GM18870 (cell line): ENCODE measurements at regions not wholly inside any gene's neighbourhood (a gene's known extent, or its start where the extent isn't known, plus 50 kb on each side); places are given as distances from the start of the nearest gene placed in this dataset.

ENCODE experiments used
- ATAC-seq: cut with Tn5 transposase; IDR thresholded peaks from one replicate; pipeline ENCODE4 v1.9.1; 2021; ENCODE audit warnings: moderate library complexity; ENCODE audit not compliant: unreplicated experiment

DNA sequence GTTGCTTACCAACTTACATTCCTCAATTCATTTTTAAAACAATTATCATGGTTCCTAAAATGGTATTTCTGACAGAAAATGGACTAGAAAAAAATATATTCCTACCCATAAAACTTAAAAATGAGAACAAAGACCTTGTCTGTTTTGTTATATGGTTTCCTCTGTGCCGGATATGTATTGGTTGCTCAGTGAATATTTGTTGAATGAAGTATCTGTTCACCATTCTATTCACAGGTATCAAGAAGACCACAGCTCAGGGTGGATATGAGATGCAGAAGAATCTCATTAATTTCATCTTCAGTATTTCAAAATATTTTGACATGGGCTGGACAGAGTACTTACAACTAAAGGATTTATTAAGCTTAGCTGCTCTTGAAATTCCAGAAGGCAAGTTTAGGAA is 58.1 kb downstream of the TUSC7 start:
- no peak for ATAC-seq

DNA sequence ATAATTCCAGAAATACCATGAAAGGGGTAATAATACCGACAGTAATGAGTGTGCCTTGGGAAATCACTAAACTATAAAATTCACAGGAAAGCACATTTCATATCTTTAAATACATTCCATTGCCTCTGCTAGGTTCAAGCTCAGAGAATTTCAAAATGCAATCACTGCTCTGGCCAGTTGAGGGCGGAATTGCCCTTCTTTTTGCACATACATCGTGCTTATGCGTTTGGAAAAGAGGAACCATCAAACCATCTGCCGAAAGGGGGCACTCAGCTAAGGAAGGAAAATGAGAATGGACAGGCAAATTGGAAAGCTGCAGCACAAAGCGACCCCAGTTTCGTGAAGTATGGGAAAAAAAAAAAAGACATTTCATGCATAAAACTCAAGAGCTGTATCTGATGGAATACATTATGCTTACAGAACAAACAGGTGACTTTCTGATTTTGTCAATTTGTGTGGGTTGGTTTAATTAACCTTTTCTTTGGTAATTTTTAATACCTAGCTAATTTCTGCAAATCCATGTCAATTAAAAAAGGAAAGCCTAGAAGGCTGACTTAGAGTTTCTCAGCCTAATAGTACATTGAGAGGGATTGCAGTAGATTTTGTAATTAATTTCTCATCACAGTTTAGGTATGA is 61.4 kb downstream of the TUSC7 start:
- ATAC-seq: peak; percentile 98

DNA sequence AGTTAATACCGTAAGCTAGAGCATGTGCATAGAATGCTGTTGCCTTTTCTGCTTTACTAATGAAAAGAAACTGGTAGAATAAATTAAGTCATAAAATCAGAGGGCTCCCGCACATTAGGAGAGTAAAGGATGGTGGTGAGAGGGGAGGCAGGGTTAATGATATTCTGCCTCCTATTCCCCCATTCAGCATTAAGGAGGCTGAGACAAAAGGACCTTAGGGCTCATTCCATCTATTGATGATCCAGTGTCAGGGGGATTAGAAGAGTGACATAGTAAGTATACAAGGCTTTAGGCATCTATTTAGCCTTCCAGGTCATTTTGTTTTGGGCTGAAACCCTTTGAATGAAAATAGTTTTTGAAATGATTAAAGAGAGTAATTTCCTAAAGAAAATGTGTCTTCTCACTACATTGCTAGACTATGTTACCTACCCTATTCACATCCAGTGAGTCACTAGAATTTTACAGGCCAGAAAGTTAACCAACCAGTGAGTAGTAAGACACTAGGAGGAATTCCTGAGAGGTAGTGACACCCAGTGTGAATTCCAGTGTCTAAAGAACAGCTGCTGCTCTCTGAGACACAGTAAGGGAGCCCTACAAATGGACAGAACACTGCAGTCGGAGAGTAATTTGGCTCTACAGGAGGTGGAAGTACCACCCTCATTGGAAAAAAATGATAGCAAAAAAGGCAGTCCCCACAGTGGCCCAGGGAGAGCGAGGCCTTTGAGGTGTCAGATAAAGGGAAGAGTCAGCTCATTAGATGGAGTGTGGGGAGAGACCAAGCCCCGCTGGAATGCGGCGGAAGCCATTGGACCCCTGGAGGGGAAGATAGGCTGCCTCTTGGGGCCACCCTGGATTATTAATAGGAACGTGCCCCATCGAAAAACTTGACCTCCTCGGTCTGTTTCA is 67.6 kb downstream of the TUSC7 start:
- ATAC-seq: no peak

DNA sequence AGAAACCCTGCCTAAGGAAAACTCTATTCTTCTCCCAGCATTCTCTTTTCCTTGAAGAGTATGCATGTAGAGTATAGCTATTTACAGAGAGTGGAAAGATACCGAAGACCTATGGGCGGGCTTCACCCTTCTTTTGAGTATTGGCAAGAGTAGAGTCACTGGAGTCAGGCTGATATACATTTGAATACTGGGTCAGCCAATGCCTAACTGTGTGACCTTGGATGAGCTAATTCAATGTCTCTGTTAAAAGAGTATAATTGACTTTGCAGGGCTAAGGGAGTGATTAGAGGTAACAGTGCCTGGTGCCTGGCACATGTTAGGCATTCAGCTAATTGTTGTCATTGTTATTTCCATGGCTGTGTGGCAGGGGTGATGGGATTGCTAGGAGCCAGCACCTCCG is 75.6 kb downstream of the TUSC7 start:
- no peak for ATAC-seq

DNA sequence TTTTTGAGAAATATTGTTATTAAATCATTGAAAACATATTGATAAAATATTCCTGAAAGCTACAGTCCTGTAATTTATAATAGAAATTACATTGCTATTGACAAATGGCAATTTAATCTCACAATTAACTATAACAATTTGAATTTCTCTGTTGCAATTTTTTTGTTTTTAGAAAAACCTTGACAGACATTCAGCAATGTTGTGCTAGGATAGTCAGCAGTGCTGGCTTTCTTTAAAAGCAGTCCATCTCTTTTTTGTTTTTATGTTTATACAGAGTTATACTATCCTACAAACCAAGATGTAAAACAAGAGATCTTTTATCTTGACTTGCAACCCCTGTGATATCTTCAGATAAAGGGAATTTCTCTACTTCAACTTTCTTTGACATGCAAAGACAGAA is 93.1 kb downstream of the TUSC7 start:
- no peak for ATAC-seq

DNA sequence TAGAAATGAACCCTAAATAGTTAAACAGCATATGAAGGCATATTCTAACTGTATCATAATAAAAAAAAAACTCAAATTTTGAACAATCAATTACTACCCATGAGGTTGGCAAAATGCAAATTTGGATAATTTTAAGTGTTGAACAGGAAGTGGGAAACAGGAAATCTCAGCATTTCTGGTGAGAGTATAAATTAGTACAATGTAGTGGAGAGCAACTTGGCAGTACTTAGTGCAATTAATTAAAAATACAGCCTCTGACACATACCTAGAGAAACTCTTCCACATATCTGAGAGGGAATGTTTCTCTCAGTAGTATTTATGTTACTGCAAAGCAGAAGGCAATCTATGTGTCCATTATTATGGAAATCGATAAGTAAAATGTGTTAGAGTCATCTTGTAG is 96.8 kb downstream of the TUSC7 start:
- no peak for ATAC-seq

DNA sequence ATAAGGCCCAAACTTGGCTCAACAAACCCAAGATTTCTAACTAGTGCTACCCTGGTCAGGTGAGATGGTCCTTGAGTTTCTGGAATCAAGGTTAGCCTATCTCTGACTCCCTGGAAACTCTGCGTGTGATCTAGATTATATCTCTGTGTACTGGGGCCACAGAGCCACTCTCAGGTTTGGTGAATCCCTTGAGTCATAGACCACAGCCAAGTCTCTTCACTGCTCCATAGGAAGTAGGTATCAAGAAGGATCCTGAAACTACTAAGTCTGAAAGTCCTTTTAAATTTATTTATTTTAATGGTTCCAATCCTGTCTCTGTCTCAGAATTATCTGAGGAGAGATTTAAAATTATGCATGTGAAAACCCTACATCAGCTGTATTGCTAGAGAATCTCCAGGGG is 99.1 kb downstream of the TUSC7 start:
- no peak for ATAC-seq

DNA sequence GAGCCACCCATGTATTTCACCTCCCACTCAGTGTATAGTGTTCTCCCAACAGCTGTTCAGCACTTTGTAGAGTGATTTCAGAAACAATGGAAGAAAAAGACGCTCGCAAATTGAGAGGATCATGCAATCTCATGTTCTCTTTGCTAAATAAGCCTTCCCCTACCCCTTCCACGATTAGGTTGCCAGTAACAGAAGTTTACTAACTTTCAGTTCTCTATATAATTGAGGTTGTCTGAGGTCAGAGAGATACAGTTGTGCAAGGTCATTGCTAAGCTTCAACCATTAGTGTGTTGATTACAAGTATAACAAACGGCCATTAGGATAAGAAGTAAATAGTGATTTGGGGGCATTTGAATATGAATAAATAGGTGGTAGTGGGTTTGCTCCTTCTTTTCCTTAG is 99.6 kb downstream of the TUSC7 start:
- ATAC-seq: no peak

DNA sequence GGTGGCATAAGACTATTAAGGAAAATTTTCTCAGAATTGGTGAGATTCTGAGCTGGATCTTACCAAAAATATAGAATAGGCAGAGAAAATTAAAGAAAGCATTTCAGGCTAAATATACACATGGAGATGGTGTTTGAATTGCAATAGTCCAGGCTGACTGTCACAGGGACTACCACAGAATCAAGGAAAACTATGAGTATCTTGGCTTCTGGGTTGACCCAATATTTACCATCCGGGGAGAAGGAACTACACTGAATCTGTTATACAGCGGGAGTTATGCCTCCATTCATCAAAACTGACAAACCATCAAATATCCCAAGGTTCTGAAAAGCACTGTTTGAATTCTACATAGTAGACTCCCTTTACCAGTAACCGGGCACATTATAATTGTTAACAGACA is 102.2 kb downstream of the TUSC7 start:
- ATAC-seq: no peak

DNA sequence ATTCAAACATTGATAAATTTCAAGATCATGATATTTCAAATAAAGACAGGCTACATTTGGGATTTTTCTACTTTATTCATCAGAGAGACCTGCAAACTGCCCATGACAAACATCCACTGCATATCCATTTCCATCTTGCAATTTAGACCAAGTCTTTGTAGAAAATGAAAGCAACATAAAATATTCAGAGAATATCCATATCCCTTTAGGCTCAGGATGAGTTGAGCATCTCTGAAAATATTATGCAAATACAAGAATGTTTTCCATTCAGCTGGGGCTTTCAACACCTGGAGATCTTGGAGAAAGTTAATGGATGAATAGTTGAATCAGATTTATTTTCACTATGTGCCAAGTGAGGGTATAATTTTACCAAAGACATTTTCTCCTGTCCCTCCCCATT is 103.4 kb downstream of the TUSC7 start:
- no peak for ATAC-seq

DNA sequence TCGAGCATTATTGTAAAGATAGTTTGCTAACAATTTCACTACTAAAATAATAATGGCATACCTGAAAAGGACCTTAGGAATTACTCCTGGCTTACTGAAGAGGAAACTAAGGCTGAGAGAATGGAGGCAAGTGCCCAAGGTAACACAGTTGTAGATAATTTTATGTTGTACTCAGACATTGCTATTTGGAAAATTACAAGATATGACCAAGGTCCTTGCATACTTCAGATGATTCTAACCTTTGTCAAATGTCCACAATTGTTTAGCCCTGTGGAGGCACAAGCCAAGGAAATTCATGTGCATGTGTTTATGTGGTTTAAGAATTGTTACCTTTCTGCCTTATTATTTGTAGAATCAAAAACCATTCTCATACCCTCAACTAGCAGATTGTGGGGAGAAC is 105.7 kb downstream of the TUSC7 start:
- ATAC-seq: no peak

DNA sequence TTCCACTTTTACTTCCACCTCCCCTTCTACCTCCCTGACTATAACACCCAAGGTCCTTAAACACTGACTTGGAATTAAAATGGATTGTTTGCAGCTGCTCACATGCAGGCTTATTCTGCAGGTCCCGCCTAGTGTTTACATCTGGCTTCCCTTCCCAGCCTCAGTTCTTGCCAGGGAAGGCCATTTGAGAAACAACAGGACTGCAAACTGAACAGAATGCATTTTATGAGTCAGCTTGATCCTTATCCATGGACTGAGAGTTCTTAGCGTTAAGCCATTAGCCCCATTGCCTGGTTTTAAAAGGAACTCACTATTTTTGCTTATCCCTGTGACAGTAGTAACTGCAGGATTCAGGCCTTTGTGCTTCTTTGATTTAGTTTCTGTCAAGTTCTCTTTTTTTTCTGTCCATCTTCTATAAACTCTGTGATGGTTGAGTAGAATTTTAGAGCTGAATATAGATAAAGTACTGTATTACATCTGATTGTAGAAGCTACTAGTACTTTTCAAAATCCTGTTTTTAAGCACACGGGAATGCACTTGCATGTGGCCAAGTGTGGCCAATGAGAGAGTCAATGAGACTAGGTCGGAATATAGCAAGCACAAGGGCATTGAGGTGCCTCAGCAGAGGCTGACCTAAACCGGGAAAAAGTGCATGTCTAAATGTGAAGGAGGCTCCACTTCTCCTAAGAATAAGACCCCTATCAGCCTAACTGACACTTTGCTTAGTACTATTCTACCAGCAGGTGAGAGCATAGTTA is 106.4 kb downstream of the TUSC7 start:
- ATAC-seq: no peak

DNA sequence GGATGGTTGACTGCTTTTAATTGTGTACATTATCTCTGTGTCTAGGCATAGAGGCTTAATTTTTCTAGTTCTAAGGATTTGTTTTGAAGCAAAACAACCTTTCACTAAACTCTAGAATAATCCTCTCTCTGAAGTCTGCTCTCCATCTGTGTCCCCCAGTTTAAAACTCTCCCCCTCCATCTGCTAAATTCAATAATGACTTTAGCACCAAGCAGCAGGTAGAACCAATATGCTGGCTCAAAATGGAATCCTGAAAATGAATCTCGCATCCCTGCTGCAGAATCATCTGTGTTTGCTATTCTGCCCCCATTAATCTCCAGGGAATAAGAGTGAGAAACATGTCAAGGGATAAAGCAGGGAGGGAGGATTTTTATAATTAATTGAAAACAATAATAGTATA is 111.8 kb downstream of the TUSC7 start:
- no peak for ATAC-seq

DNA sequence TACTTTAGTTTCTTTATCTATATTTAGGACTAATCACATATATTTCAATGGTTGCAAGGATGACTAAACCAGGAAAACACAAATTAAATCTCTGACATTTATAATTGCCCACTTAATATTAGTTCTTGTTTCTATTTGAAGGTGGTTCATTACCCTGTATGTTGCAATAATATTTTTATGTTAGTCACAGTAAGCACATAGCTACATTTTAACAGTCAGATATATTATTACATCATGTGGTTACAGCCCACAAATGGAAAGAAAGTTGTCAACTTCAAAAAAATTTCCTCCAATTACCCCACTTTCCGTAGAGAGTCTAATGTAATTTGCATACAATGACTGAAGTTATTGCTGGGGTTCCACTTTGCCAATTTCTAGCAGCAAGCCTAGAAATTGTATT is 114.6 kb downstream of the TUSC7 start:
- ATAC-seq: no peak

DNA sequence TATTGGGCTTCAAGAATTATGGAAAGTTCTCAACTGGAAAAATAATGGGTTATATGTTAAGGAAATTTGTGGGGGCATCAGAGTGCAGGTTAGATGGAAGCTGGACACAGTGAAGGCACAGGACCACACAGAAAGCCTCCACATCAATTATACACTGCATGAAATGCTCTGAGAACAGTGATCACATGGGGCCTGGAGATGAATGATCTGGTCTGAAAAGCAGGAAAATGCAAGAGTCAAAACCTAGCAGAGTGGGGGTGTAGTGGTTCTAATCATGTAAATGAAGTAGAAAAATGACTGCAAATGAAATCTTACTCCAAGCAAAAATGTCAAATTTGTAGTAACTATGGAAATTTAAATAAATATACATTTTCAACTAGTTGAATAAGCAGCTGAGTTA is 123.6 kb downstream of the TUSC7 start:
- no peak for ATAC-seq

DNA sequence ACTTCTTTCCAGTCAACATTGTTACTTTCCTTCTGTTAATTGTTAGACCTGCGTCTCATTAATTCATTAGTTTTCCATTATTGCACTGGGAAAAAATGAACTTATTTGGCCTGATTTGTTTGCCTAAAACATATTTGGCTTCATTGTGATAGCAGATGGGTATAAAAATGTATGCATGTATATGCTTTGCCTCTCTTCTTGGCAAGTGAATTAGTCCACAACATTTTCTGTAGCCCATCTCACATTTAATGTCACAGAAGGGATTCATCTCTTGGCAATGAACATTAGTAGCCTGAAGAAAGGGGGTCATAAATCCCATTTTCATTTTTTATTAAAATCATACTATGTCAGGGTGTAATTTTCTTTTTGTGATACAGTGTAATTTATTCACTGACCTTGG is 125.2 kb downstream of the TUSC7 start:
- ATAC-seq: no peak

DNA sequence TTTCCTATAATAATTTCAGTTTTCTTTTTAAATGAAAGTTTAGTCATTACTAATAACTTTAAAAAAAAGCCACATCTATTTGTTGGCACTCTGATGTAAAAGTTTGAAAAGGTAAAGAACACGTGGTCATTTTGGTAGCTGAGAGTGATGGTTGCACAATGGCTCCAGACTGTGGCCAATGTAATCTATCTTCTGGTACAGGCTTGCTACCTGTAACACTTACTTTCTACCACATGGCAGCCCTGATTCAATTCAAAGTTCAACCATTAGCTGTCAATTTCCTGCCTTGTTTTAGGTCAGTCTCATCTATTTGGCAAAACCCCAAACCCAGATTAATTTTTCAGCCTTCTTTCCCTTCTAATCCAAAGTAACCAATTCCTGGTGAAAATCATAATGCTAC is 126.1 kb downstream of the TUSC7 start:
- ATAC-seq: no peak

DNA sequence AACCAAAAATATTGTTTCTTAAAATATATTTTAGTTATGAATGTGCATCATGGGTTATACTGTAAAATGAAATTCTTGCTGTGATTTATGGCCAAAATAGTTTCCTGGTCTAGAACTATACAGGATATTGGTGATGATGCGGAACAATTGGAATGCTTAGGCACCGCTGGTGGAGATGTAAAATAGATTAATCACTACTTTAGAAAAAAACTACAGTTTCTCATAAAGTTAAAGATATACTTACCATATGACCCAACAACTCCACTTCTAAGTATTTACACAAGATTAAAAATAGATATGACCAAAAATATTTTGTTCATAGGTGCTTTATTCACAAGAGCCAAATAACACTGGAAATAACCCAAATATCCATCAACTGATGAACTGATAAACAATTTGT is 126.7 kb downstream of the TUSC7 start:
- ATAC-seq: no peak

DNA sequence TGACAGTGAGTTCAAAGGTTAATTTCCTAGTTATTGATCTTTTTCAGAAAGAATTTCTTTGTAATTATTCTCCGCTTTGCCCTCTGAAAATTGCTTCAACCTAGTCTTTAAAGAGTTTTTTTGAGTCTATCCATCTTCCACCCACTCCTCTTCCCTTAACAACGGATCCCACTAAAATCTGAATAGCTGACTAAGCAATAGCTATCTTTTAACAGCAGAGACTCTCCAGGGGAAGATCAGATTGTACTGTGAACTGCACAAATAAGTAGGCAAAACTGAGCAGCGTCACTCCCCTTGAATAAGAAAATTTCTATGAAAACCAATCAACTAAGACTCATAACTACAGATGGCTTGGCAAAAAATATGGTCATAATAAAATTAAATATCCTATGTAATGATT is 127.9 kb downstream of the TUSC7 start:
- ATAC-seq: no peak

DNA sequence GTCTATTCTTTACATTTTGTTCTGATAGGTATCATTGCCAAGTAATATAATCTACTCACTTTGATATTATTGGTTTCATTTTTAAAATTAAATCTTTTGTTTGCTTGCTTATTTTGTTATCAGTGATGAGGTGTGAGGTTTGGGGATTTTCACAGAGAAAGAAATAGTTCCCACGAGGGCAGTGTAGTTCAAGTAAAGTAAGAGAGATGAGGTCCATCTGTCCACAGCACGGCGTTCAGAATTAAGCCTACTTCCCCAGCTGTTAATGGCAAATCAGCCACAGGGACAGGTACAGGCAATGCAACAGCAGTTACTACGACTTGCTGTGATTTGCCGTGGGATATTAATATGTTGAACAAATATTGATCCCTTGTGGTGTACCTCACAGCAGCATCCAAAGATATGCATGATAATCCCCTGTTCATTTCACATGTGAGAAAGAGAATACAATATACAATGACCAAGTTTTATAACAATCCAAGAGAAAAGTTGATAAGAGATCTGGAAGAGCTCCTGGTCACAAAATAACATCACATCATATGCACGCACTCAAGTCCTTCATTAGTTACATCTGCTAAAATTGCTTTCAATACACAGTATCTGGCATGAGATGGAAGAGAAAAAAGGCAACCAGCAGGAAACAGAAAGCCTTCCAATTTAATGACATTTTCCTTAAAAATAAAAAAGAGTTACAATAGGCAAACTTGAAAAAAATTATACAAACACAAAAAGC is 131.6 kb downstream of the TUSC7 start:
- no peak for ATAC-seq

DNA sequence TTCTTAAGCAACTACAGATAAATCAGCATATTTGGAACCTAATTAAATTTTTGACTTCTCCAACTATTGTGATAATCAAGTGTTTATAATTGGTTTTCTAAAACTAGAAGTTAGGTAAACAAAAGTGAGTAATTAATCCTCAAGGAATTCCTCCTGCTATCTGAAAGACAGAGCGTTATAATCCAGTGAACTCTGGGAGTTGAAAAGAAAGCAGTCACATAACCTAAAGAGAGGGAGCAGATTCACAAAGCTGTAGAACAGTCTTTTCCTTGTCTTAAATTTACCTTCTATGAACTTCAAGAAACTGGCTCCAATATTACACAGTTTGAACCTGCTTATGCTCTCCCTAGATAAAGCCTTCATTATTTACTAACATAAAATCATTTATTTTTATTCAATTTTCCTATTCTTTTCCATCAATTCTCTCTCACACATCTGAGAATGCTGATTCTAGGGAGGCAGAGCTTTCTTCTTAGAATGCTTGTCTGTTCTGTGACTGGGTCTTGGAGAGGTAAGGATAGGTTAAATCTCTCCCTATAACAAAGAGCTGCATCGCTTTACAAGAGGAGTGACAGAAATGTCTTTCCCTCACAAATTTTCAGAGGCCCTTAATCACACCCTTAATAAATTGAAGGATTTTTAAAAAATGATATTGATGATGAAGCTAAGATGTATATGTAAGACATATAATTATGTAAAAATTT is 132.8 kb downstream of the TUSC7 start:
- ATAC-seq: no peak
